Activated CD8-positive, alpha-beta memory T cell treated with anti-CD3 and anti-CD28 coated beads for 48 hours (primary cell): ENCODE measurements at regions not wholly inside any gene's neighbourhood (a gene's known extent, or its start where the extent isn't known, plus 50 kb on each side); places are given as distances from the start of the nearest gene placed in this dataset.
"Not testable (repeated sequence)": the region's sequence is repeated elsewhere in the genome, so short reads cannot be mapped to it uniquely, and the experiment has no call there.

Experiments used
- DNase-seq, 3 experiments: peaks; one replicate each; pipeline ENCODE4 v3.0.0-alpha.2; 2020; ENCODE audit warnings: low read depth in 2 of 3, low spot score in 2 of 3

DNA sequence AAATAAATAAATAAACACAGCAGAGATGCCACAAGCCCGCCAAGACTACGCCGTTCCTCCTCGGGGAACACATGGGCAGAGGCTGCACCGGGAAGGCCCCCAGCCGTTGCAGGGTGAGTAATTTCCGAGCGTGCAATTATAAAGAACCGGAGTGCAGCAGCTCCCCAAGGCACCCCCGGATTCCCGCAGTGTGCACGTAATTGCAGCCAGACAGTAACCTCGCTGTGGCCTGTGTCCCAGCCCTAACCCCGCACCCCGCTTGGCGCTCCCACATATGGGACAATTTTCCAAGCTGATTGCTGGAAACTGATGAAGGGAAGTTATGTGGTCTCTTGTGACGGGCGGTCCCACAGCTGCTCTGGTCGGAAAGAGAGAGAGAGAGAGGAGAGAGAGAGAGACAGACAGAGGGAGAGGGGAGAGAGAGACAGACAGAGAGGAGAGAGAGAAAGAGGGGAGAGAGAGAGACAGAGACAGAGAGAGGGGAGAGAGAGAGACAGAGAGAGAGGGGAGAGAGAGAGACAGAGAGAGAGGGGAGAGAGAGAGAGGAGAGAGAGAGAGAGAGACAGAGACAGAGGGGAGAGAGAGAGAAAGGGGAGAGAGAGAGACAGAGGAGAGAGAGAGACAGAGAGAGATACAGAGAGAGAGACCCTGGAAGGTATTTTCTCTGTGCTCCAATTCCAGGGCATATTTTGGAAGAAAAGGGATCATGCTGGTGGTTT lies 275.4 kb downstream of the SHOX start:
- DNase-seq, result no peak

- DNase-seq, result no peak
Measured at GRCh38 chrX:903116-903515, 272.5 kb downstream of the SHOX start.

GRCh38 chrX:896256-896655 lies 265.7 kb downstream of the SHOX start:
- DNase-seq, result no peak

DNA sequence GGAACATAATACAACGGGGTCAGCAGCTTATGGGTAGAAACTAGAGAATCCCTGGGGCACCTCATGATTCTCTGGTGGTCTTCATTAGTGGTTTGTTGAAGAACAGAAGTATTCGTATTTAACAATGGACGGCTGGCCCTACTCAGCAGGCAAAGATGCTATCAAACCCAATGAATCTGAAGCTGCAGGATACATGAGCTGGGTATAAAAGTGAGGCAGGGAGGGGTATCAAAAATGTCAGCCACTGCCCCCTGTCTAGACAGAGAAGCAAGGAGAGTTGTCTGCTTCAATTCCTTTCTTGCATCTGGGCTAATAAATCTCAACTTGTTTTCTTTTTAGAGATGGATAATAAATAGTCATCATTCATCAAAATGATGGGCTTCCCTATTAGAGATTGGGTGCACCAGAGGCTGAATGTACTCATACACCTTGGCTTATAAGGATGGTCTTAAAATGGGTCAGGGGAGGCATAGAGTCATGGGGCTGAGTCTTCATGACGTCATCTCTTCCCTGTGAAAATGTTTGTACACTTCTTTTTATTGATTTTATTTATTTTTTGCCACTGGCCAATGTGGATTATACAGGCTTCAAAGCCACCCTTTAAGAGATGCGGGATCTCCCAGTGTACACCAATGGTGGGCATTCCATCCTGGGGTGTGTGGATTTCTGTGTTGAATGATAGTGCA lies 259.5 kb downstream of the SHOX start:
- DNase-seq, result no peak

DNA sequence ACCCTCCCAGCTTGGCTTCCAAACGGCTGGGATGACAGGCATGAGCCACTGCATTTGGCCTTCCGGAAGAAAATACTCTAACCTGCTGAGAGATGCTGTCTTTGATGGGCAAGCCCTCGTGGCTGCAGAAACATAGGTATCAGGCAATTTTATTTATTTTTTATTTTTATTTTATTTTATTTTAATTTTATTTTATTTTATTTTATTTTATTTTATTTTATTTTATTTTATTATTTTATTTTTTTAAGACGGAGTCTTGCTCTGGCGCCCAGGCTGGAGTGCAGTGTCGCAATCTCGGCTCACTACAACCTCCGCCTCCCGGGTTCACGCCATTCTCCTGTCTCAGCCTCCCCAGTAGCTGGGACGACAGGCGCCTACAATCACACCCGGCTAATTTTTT lies 257.1 kb downstream of the SHOX start:
- not testable (repeated sequence) for DNase-seq

- DNase-seq, result no peak
Measured at GRCh38 chrX:883588-883987, 253.0 kb downstream of the SHOX start.

- DNase-seq, result not testable (repeated sequence)
Measured at GRCh38 chrX:879756-880698, 249.4 kb downstream of the SHOX start.

DNA sequence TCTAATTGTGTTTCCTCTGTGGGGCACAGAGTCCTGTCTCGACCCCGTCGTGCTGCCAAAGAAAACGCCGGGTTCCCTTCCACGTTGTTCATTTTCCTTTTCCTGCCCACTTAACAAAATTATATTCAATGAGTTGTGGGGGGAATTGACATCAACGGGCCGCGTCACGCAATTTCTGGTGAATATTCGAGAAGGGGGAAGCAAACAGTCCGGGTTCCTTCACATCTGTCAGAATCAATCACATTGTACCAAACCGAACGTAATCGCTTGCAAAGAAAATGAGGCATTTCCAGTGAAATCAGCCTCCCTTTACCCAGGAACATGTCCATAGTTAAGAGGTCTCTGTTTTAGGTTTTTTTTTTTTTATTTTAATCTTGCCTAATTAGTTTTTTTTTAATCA lies 243.5 kb downstream of the SHOX start:
- no peak for DNase-seq

GRCh38 chrX:873016-873415 lies 242.4 kb downstream of the SHOX start:
- no peak for DNase-seq

GRCh38 chrX:872090-872489 lies 241.5 kb downstream of the SHOX start:
- no peak for DNase-seq

DNA sequence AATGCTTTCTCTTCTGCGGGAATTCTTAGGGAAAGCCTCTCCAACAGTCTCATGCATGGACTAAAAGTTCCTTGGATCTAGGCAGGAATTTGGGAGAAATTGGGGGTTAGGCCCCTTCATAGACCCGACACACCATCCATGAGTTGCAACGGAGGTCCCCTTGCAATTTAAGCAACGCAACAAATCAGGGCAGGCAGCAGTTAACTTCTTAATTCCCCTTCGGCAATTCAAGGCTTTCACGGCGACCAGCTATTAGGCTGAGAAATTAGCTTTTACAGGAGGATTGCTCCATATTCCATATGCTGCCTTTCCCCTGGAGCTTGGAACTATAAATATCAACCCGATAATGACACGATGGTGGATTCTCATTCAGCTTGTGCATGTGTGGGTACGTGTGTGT lies 241.0 kb downstream of the SHOX start:
- DNase-seq, result no peak

DNA sequence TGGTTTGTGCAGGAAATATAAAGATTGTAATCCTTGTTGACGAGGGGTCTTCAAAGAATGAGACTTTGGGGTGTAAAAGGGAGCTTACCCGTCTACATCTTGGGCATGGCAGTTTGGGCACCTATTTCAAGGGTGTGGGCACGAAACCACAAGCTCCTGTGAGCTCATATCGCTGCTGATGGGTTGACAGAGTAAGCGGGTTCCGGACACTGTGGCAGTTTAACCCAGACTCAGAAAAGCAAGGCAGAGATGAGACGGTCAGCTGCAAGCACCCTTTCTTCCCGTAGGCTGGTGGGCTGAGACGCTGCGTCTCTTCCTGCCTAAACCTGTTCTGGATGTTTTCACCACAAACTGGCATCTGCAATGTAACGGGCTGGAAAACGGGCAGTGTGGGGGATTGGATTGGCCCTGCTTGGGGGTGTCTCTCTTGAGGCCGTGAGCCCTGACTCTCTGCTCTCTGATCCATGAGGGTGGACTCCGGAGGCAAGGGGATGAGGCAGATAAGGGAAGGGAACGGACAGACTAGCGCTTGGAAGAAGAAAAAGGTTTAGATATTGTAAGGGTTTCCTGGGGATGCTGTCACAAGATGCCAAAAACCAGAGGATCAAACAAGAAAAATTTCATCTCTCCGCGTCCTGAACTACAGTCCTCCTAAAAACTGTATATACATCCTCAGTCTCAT lies 237.5 kb downstream of the SHOX start:
- DNase-seq, result no peak

- no peak for DNase-seq
Measured at GRCh38 chrX:867502-867901, 236.9 kb downstream of the SHOX start.

GRCh38 chrX:866441-866990 lies 235.9 kb downstream of the SHOX start:
- no peak for DNase-seq

GRCh38 chrX:865422-865821 lies 234.8 kb downstream of the SHOX start:
- DNase-seq, result no peak

- DNase-seq, result no peak
Measured at GRCh38 chrX:861921-862320, 231.3 kb downstream of the SHOX start.

GRCh38 chrX:861340-861890 lies 230.8 kb downstream of the SHOX start:
- DNase-seq, result no peak

DNA sequence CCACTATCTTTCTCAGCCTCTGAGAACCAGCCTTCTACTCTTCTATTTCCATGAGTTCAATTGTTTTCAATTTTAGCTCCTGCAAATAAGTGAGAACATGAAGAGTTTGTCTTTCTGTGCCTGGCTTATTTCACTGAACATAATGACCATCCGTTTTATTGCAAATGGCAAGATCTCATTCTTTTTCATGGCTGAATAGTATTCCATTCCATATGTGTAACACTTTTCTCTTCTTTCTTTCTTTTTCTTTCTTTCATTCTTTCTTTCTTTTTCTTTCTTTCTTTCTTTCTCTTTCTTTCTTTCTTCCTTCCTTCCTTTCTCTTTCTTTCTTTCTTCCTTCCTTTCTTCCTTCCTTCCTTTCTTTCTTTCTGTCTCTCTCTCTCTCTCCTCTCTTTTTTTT lies 228.7 kb downstream of the SHOX start:
- no peak for DNase-seq

- DNase-seq, result no peak
Measured at GRCh38 chrX:858542-859078, 228.0 kb downstream of the SHOX start.

GRCh38 chrX:857376-857775 lies 226.8 kb downstream of the SHOX start:
- no peak for DNase-seq
